Body of pancreas (tissue), 4 donors: ENCODE measurements at regions not wholly inside any gene's neighbourhood (a gene's known extent, or its start where the extent isn't known, plus 50 kb on each side); places are given as distances from the start of the nearest gene placed in this dataset.

Experiments used
- ATAC-seq: fragments of 150-250 bp; one replicate; pipeline ENCODE4 v1.9.1; 2016
- DNase-seq, 4 donors: peaks; one replicate each; pipeline ENCODE4 v3.0.0-alpha.2; 2019
- H3K27ac ChIP-seq, 4 donors: fragments of 200-600 bp; sonication (generic); 1 replicate in 3 of 4; 2 replicates in 1 of 4; pipeline versions ENCODE4 v1.5.1 to v1.6.1; 2016 to 2019; ENCODE audit warnings: mild to moderate bottlenecking in 1 of 4, mixed read lengths in 1 of 4, moderate library complexity in 1 of 4
- H3K27me3 ChIP-seq, 2 donors: fragments of 200-600 bp; sonication (generic); one replicate each; pipeline ENCODE4 v1.6.0; 2016; ENCODE audit warnings: mild to moderate bottlenecking in 1 of 2
- H3K36me3 ChIP-seq, 2 donors: fragments of 200-600 bp; sonication (generic); replicated peaks in 1 of 2; 2 replicates each; pipeline ENCODE4 v1.5.1; 2016; ENCODE audit warnings: low read depth in 2 of 2; ENCODE audit not compliant: insufficient read depth in 1 of 2
- H3K4me1 ChIP-seq: fragments of 200-600 bp; sonication (generic); one replicate; pipeline ENCODE4 v1.6.0; 2016
- H3K4me3 ChIP-seq, 2 donors: fragments of 200-600 bp; sonication (generic); 1 replicate in 1 of 2; 2 replicates in 1 of 2; pipeline ENCODE4 v1.5.1; 2016 to 2019
- H3K9me3 ChIP-seq, 3 donors: fragments of 200-600 bp; sonication (generic); 1 replicate in 2 of 3; 2 replicates in 1 of 3; pipeline ENCODE4 v1.5.1; 2016
- CTCF ChIP-seq, 7 experiments: fragments of 450-650 bp in 4 of 7; fragments of 200-600 bp in 3 of 7; sonication (generic) in 3 of 7; IDR thresholded peaks; one replicate each; pipeline ENCODE4 v1.5.1; 2016 to 2019; ENCODE audit warnings: antibody characterized with exemption in 7 of 7
- POLR2A ChIP-seq, 3 donors: fragments of 450-650 bp; IDR thresholded peaks; one replicate each; pipeline ENCODE4 v1.6.1; 2016; ENCODE audit warnings: antibody characterized with exemption in 3 of 3, mild to moderate bottlenecking in 2 of 3
- WGBS, 2 donors: methylation state at CpG; one replicate each; pipeline ENCODE4 v1.1.5; 2017; 5-methylcytosine and 5-hydroxymethylcytosine counted together
- intact Hi-C: fragments of 100-400 bp; cut with DNase I; formaldehyde crosslinking; loops from one replicate; pipeline ENCODE4 v1.15.1; 2023

GRCh38 chr7:77476871-77477270, 60.2 kb upstream of the PTPN12 start:
- Histone ChIP-seq H3K4me3 (no peak overlapping the region), H3K27ac (no peak overlapping the region), H3K36me3 (no peaks in the 10 kb centered on the region), H3K4me1 (peaks cover 8% of the 10 kb centered on the region), H3K27me3 (no peaks in the 10 kb centered on the region), H3K9me3 (no peaks in the 10 kb centered on the region)
- TF ChIP-seq CTCF (IDR thresholded peaks at IDR 0.05) (no peak), POLR2A (IDR thresholded peaks at IDR 0.05) (no peak)
- WGBS, 2 donors, result 70 to 85% methylated on average over 3 of the region's 3 CpGs
- no peak for ATAC-seq
- intact Hi-C loops, result no loop called here
- no peak for DNase-seq

- DNase-seq, result no peak
- H3K9me3 ChIP-seq, result no peaks in the 10 kb centered on the region
- H3K27me3 ChIP-seq, result no peaks in the 10 kb centered on the region
- H3K4me1 ChIP-seq, result no peaks in the 10 kb centered on the region
- H3K4me3 ChIP-seq, result no peak overlapping the region
- H3K27ac ChIP-seq, result no peak overlapping the region
- H3K36me3 ChIP-seq, result no peaks in the 10 kb centered on the region
- TF ChIP-seq CTCF (IDR thresholded peaks at IDR 0.05) (no peak), POLR2A (IDR thresholded peaks at IDR 0.05) (no peak)
- intact Hi-C loops, result no loop called here
- no peak for ATAC-seq
Observed at GRCh38 chr7:77475181-77475580, 59.0 kb upstream of the GSAP start.

GRCh38 chr7:77474756-77475155, 58.6 kb upstream of the GSAP start:
- no peaks in the 10 kb centered on the region for H3K4me1 ChIP-seq
- 70 to 83% methylated on average over 3 of the region's 3 CpGs for WGBS, 2 donors
- intact Hi-C loops, result no loop called here
- no peak overlapping the region for H3K4me3 ChIP-seq
- H3K27ac ChIP-seq, result no peak overlapping the region
- no peaks in the 10 kb centered on the region for H3K36me3 ChIP-seq
- TF ChIP-seq CTCF (IDR thresholded peaks at IDR 0.05) (no peak), POLR2A (IDR thresholded peaks at IDR 0.05) (no peak)
- DNase-seq (no peak), ATAC-seq (no peak)
- H3K27me3 ChIP-seq, result no peaks in the 10 kb centered on the region
- no peaks in the 10 kb centered on the region for H3K9me3 ChIP-seq

DNA sequence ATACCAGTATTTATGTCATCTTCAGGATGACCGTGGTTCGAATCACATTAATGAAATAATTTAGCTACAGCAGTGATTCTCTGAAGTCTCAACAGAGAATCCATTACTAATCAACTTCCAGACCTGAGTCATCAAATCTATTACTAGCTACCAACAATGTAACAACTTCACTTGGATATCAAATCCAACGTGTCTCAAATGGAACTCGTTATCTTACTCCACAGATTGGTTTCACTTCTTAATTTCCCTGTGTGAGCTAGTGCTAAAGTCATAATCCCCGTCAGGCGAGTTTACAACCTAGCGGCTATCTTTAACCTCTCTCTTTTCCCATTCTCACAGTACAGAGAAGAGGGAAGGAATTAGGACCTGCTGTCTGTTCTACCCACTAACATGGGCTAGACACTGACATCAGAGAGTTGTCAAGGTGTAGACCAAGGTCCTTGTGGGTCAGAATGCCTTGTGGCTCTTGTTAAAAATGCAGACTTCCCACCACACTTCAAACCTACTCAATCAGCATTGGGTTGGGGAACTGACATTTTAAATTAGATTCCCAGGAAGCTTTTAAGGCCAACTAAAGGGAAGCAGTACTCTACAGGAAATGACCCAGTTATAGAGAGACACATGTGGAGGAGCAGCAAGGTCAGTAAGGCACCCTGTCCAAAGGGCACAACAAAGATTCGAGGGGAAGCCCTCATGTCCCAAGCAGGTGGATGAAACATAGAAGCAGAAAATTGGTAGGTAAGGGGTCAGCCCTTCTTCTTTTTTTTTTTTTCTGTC, 57.3 kb upstream of the GSAP start:
- DNase-seq, result no peak
- TF ChIP-seq POLR2A (IDR thresholded peaks at IDR 0.05) (no peak), CTCF (IDR thresholded peaks at IDR 0.05) (no peak)
- Histone ChIP-seq H3K4me1 (no peaks in the 10 kb centered on the region), H3K27ac (no peak overlapping the region), H3K27me3 (no peaks in the 10 kb centered on the region), H3K9me3 (no peaks in the 10 kb centered on the region), H3K36me3 (no peaks in the 10 kb centered on the region), H3K4me3 (no peak overlapping the region)
- WGBS, 2 donors, result 74 to 82% methylated on average over 8 of the region's 8 CpGs
- intact Hi-C loops, result no loop called here
- no peak for ATAC-seq

GRCh38 chr7:77469927-77470326, 53.8 kb upstream of the GSAP start:
- WGBS, 2 donors, result 90 to 100% methylated on average over 1 of the region's 1 CpG
- DNase-seq (no peak), ATAC-seq (no peak)
- no peaks in the 10 kb centered on the region for H3K4me1 ChIP-seq
- no peak overlapping the region for H3K27ac ChIP-seq
- H3K9me3 ChIP-seq, result no peaks in the 10 kb centered on the region
- intact Hi-C loops, result no loop called here
- H3K4me3 ChIP-seq, result no peak overlapping the region
- no peaks in the 10 kb centered on the region for H3K27me3 ChIP-seq
- H3K36me3 ChIP-seq, result no peaks in the 10 kb centered on the region
- TF ChIP-seq POLR2A (IDR thresholded peaks at IDR 0.05), result no peak
- no peak for TF ChIP-seq CTCF (IDR thresholded peaks at IDR 0.05)
